ENCODE measurements at regions not wholly inside any gene's neighbourhood (a gene's known extent, or its start where the extent isn't known, plus 50 kb on each side); places are given as distances from the start of the nearest gene placed in this dataset.

GRCh38 chr7:25720427-25720826 is 431.6 kb upstream of the NFE2L3 start:
- TF ChIP-seq CTCF (IDR thresholded peaks at IDR 0.05) (peak; percentile 38 to 43 (median 42)), POLR2A (IDR thresholded peaks at IDR 0.05) (no peak)

Measured in testis (tissue), 2 donors.